GM20000 (cell line): ENCODE measurements at regions not wholly inside any gene's neighbourhood (a gene's known extent, or its start where the extent isn't known, plus 50 kb on each side); places are given as distances from the start of the nearest gene placed in this dataset.

Experiments used
- DNase-seq: peaks from one replicate; pipeline ENCODE4 v3.0.0; 2012; ENCODE audit warnings: low spot score
- CTCF ChIP-seq: IDR thresholded peaks from 2 replicates; pipeline ENCODE4 v1.5.1; 2012; ENCODE audit warnings: mild to moderate bottlenecking, control low read depth; ENCODE audit errors: extremely low read depth, missing control alignments

DNA sequence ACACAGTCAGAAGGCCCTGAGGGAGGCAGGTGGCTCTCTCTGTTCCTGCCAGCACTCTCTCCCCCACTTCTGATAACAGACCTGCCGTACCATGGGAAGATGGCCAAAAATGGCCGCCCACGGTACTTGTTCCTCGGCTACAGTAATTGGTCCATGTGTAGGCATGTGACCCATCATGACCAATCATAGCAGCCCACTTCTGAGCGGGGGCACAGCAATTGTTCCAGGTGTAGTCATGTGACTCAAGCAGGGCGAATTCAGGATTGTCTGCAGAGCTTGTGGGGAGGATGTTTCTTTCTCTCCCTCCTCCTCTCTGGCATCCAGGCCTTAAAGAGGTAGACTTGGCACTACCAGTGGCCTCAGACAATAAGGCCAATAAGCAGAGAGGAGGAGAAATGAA is 250.4 kb downstream of the MRTFB start:
- no peak for TF ChIP-seq CTCF
- DNase-seq = no peak

DNA sequence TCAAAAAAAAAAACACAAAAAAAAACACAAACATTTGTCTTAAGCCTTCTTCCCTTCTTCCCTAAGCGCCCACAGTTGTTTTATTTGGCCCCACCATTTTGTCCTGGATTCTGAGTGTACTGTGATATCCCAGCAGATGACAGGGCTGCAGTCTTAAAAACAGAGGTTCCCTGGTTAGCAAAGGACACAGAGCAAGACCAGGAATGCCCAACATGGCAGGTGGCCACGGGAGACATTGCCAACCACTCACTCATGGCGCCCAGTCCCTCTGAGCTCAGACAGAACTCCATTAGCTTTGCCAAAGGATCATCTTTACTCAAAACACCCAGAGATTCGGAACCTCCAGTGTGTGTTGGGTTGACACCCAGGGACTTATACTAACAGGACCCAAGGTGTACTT is 249.3 kb downstream of the MRTFB start:
- no peak for DNase-seq

More for the DNA sequence above, 249.3 kb downstream of the MRTFB start:
- no peak for TF ChIP-seq CTCF
